ENCODE measurements at regions not wholly inside any gene's neighbourhood (a gene's known extent, or its start where the extent isn't known, plus 50 kb on each side); places are given as distances from the start of the nearest gene placed in this dataset.

DNA sequence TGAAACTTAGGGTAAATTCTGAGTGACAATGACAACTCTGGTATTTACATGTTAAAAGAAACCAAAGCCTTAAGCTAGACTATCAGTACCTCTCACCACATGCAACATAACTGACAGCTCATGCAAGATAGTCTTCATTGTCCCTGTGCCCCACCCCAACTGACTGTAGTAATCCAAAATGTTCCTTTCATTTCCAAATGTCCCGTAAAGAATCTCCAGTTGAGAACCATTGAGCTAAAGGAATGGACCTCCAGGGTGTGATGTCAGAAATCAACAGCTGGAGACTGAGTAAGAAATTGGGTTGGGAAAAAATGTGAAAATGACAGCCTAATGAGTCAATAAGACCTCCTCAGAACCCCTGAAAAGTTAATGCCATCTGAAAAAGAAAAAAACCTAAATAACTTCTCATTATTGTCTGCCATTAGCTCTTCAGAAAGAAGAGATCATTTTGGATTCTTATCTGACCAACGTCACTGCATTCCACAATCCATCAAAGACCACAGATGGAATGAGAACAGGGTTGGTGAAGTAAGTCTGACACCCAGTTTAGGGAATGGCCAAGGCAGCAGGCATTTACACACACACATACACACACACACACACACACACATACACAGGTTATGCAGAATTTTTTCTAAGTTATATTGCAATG, 51.7 kb upstream of the ACVR2A start:
- Histone ChIP-seq H3K9ac (ENCODE audit: low read length) (no peak overlapping the region), H4K20me1 (ENCODE audit: insufficient read depth) (no peaks in the 10 kb centered on the region), H3K9me3 (ENCODE audit: control insufficient read depth in 1 of 2, insufficient read depth in 1 of 2, low read depth in 1 of 2, low read length in 2 of 2) (no peaks in the 10 kb centered on the region), H3K27ac (ENCODE audit: low read depth, low read length) (no peak overlapping the region), H3K4me3 (replicated peaks in 1 of 2; ENCODE audit: low read depth in 1 of 2, low read length in 2 of 2) (no peak overlapping the region), H3K4me1 (ENCODE audit: control insufficient read depth in 1 of 2, insufficient read depth in 2 of 2, low read length in 2 of 2) (no peaks in the 10 kb centered on the region), H3K4me2 (ENCODE audit: low read length) (no peak overlapping the region), H2AFZ (ENCODE audit: low read depth, low read length, poor library complexity, severe bottlenecking) (no peak overlapping the region), H3K79me2 (ENCODE audit: insufficient read depth, low read length) (no peaks in the 10 kb centered on the region), H3K27me3 (ENCODE audit: insufficient read depth, low read length) (no peaks in the 10 kb centered on the region), H3K36me3 (ENCODE audit: control insufficient read depth in 1 of 2, insufficient read depth in 2 of 2, low read length in 2 of 2) (no peaks in the 10 kb centered on the region), H3K9me2 (ENCODE audit: insufficient read depth) (no peaks in the 10 kb centered on the region)
- ATAC-seq = no peak
- POLR2A ChIA-PET = no interaction called here
- RAD21 ChIA-PET (ENCODE audit: low non-redundant PET in 1 of 2, low total read pairs in 2 of 2, uncharacterized antibody in 2 of 2, unreplicated experiment in 2 of 2) = no interaction called here
- intact Hi-C loops (cut with micrococcal nuclease) = no loop called here
- BruUV-seq (replicated peaks) = no TSS peak
- CTCF ChIA-PET = no interaction called here
- DNase-seq (ENCODE audit: low read depth, low spot score) = no peak
- TF ChIP-seq RAD21 (IDR thresholded peaks at IDR 0.05; ENCODE audit: low read depth) = no peak
- TF ChIP-seq EZH2 (IDR thresholded peaks at IDR 0.05) = no peak
- TF ChIP-seq FOSL1 (IDR thresholded peaks at IDR 0.05; ENCODE audit: low read depth) = no peak
- TF ChIP-seq, protein P1, sequence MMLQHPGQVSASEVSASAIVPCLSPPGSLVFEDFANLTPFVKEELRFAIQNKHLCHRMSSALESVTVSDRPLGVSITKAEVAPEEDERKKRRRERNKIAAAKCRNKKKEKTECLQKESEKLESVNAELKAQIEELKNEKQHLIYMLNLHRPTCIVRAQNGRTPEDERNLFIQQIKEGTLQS (IDR thresholded peaks at IDR 0.05) = no peak
- TF ChIP-seq TCF7L2 (IDR thresholded peaks at IDR 0.05; ENCODE audit: borderline replicate concordance, extremely low read depth, insufficient read depth, insufficient read length) = no peak
- no peak for TF ChIP-seq ZBTB33 (IDR thresholded peaks at IDR 0.05; ENCODE audit: extremely low read depth, insufficient replicate concordance, low read length)
- TF ChIP-seq, protein P2, sequence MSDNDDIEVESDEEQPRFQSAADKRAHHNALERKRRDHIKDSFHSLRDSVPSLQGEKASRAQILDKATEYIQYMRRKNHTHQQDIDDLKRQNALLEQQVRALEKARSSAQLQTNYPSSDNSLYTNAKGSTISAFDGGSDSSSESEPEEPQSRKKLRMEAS (IDR thresholded peaks at IDR 0.05) = no peak
- no peak for TF ChIP-seq EGR1 (IDR thresholded peaks at IDR 0.05; ENCODE audit: low read depth)
- no peak for TF ChIP-seq CEBPB (IDR thresholded peaks at IDR 0.05; ENCODE audit: low read depth)
- TF ChIP-seq YY1 (IDR thresholded peaks at IDR 0.05; ENCODE audit: extremely low read depth, insufficient replicate concordance, low read depth, low read length) = no peak
- no peak for TF ChIP-seq ZFX (IDR thresholded peaks at IDR 0.05)
- no peak for TF ChIP-seq ELF1 (IDR thresholded peaks at IDR 0.05; ENCODE audit: borderline replicate concordance, low read depth)
- no peak for TF ChIP-seq POLR2A (IDR thresholded peaks at IDR 0.05; ENCODE audit: borderline replicate concordance, extremely low read depth, insufficient read depth, insufficient read length)
- TF ChIP-seq POLR2AphosphoS5 (IDR thresholded peaks at IDR 0.05; ENCODE audit: low read depth, low read length) = no peak
- TF ChIP-seq SIN3A (IDR thresholded peaks at IDR 0.05; ENCODE audit: low read depth) = no peak
- TF ChIP-seq CBX3 (IDR thresholded peaks at IDR 0.05; ENCODE audit: low read depth) = no peak
- TF ChIP-seq SRF (IDR thresholded peaks at IDR 0.05; ENCODE audit: low read depth) = no peak
- TF ChIP-seq ZNF274 (IDR thresholded peaks at IDR 0.05; ENCODE audit: low read depth, low read length) = no peak
